ENCODE measurements at regions not wholly inside any gene's neighbourhood (a gene's known extent, or its start where the extent isn't known, plus 50 kb on each side); places are given as distances from the start of the nearest gene placed in this dataset.

DNA sequence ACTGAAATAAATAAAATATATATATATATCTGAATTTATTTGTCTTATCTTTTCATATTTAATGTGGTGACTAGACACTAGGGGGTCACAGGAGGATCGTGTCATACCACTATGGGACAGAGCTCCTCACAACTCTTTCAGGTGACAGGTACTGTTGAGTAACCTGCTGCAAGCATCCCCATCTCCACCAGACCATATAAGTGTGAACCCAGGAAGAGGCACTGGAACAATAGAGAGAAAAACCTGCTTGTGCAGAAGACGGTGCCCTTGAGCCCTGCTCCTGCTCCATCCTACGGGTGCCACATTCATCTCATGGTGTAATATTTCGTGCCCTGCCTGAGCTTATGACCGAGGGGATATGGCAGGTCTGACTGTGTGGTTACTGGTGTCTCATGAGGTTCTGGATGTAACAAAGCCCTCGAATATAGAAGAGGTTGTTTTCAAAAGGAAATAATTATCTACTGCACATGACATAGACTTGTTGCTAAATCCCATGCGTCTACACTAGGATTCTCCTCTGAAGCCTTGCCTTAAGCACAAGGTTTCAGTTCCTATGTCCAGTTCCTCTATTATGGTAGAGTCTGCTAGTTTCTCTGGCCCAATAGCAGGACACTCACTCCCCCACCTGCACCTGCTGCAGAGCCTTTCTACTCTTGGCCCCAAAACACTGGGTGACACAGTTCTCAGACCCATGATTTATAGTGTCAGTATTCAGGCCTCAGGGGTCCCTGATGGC is 70.4 kb downstream of the GGTLC2 start:
- Histone ChIP-seq H3K36me3 (ENCODE audit: insufficient read depth) (no peaks in the 10 kb centered on the region), H3K9ac (no peak overlapping the region), H3K27me3 (ENCODE audit: insufficient read depth, low read depth) (no peaks in the 10 kb centered on the region), H3K27ac (no peak overlapping the region), H3K4me1 (ENCODE audit: low read depth, poor library complexity, severe bottlenecking) (peaks cover under 1% of the 10 kb centered on the region), H3K4me3 (IDR thresholded peaks at IDR 0.05; ENCODE audit: insufficient read depth, low read depth, low read length) (no peak overlapping the region), H3K79me2 (ENCODE audit: insufficient read depth, low read depth) (no peaks in the 10 kb centered on the region), H3K4me2 (no peak overlapping the region), H2AFZ (ENCODE audit: low read depth) (no peak overlapping the region), H4K20me1 (ENCODE audit: insufficient read depth) (no peaks in the 10 kb centered on the region)
- TF ChIP-seq, protein P1, sequence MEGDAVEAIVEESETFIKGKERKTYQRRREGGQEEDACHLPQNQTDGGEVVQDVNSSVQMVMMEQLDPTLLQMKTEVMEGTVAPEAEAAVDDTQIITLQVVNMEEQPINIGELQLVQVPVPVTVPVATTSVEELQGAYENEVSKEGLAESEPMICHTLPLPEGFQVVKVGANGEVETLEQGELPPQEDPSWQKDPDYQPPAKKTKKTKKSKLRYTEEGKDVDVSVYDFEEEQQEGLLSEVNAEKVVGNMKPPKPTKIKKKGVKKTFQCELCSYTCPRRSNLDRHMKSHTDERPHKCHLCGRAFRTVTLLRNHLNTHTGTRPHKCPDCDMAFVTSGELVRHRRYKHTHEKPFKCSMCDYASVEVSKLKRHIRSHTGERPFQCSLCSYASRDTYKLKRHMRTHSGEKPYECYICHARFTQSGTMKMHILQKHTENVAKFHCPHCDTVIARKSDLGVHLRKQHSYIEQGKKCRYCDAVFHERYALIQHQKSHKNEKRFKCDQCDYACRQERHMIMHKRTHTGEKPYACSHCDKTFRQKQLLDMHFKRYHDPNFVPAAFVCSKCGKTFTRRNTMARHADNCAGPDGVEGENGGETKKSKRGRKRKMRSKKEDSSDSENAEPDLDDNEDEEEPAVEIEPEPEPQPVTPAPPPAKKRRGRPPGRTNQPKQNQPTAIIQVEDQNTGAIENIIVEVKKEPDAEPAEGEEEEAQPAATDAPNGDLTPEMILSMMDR (conservative IDR thresholded peaks at IDR 0.05; ENCODE audit: low read depth, low read length), result no peak

DNA sequence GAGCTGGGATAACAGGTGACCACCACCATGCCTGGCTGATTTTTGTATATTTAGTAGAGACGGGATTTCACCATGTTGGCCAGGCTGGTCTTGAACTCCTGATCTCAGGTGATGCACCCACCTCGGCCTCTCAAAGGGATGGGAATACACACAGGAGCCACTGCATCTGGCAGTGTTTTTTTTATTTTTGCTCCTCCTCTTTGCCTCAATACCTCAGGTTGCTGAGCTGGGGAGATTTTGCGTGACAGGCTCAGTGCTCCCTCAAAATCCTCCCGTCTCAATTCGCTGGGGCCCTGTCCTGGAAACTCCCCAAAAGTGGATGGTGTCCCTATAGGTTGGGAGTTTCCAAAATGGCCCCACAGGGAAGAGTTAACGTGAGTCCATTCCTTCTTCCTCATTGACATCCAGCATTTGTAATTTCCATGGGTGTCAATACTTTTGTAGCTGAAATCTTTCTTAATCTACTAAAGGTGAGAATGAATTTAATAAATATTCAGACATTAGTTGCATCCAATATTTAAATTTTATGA is 71.8 kb downstream of the GGTLC2 start:
- Histone ChIP-seq H3K4me2 (no peak overlapping the region), H3K27me3 (ENCODE audit: insufficient read depth, low read depth) (no peaks in the 10 kb centered on the region), H3K27ac (no peak overlapping the region), H3K4me3 (IDR thresholded peaks at IDR 0.05; ENCODE audit: insufficient read depth, low read depth, low read length) (no peak overlapping the region), H4K20me1 (ENCODE audit: insufficient read depth) (no peaks in the 10 kb centered on the region), H3K79me2 (ENCODE audit: insufficient read depth, low read depth) (no peaks in the 10 kb centered on the region), H3K9ac (no peak overlapping the region), H3K4me1 (ENCODE audit: low read depth, poor library complexity, severe bottlenecking) (peaks cover 14% of the 10 kb centered on the region), H2AFZ (ENCODE audit: low read depth) (no peak overlapping the region), H3K36me3 (ENCODE audit: insufficient read depth) (no peaks in the 10 kb centered on the region)
- TF ChIP-seq, protein P1 (conservative IDR thresholded peaks at IDR 0.05; ENCODE audit: low read depth, low read length), result no peak

DNA sequence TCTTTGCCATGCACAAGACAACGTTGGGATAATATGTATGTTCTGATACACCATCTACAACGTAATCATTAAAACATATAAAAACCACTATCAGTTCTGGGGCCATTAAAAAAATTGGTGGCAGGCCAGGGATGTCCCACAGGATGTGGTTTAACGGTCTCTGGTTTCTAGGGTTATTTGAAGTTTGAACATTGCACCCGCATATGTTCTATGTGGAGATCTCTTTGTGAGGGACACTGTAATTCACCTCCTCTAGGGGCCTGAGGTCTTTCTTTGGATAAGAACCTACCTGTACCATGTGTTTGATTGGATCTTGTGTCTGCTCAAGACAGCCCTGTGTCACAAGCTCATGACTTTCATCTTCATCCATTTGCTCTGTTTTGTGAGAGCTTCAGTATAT is 73.2 kb downstream of the GGTLC2 start:
- Histone ChIP-seq H3K27me3 (ENCODE audit: insufficient read depth, low read depth) (no peaks in the 10 kb centered on the region), H2AFZ (ENCODE audit: low read depth) (no peak overlapping the region), H3K4me2 (no peak overlapping the region), H3K27ac (no peak overlapping the region), H4K20me1 (ENCODE audit: insufficient read depth) (no peaks in the 10 kb centered on the region), H3K36me3 (ENCODE audit: insufficient read depth) (no peaks in the 10 kb centered on the region), H3K79me2 (ENCODE audit: insufficient read depth, low read depth) (no peaks in the 10 kb centered on the region), H3K4me3 (IDR thresholded peaks at IDR 0.05; ENCODE audit: insufficient read depth, low read depth, low read length) (no peak overlapping the region), H3K9ac (no peak overlapping the region), H3K4me1 (ENCODE audit: low read depth, poor library complexity, severe bottlenecking) (peaks cover 14% of the 10 kb centered on the region)
- TF ChIP-seq, protein P1 (conservative IDR thresholded peaks at IDR 0.05; ENCODE audit: low read depth, low read length), result no peak

DNA sequence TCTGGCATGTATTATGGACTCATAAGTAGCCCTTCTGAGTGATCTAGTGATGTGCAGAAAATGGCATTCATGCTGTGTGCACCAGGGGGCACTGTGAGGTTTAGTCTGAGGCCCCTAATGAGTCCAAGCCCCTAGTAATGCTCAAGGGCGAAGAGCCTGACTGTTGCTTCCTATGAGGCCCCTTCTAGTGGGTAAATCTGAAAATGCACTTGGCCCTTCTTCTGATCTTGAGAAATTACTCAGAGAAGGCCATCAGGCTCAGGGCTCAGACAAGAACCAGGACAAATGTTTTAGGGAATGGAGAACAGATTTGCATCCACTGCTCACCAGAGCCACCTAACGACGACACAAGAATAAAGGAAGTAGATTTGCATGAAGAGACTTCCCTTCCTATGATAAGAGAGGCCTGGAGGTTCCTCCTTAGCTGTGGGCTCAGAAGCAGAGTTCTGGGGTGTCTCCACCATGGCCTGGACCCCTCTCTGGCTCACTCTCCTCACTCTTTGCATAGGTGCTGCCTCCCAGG is 75.8 kb downstream of the GGTLC2 start:
- H3K9ac ChIP-seq, result no peak overlapping the region
- no peaks in the 10 kb centered on the region for H3K79me2 ChIP-seq (ENCODE audit: insufficient read depth, low read depth)
- no peaks in the 10 kb centered on the region for H3K36me3 ChIP-seq (ENCODE audit: insufficient read depth)
- H3K27me3 ChIP-seq (ENCODE audit: insufficient read depth, low read depth), result no peaks in the 10 kb centered on the region
- peak overlapping the region; percentile 84 for H2AFZ ChIP-seq (ENCODE audit: low read depth)
- no peaks in the 10 kb centered on the region for H4K20me1 ChIP-seq (ENCODE audit: insufficient read depth)
- H3K27ac ChIP-seq, result 0 out of 2 replicates have a peak overlapping the region, but pooled peaks have one; percentile 23
- peaks cover 14% of the 10 kb centered on the region for H3K4me1 ChIP-seq (ENCODE audit: low read depth, poor library complexity, severe bottlenecking)
- TF ChIP-seq, protein P1 (conservative IDR thresholded peaks at IDR 0.05; ENCODE audit: low read depth, low read length), result peak; percentile 88
- H3K4me2 ChIP-seq, result peak overlapping the region; percentile 34; the same call in 1 of the 2 replicates
- no peak overlapping the region for H3K4me3 ChIP-seq (IDR thresholded peaks at IDR 0.05; ENCODE audit: insufficient read depth, low read depth, low read length)
